Effector memory CD8-positive, alpha-beta T cell (primary cell): ENCODE measurements at regions not wholly inside any gene's neighbourhood (a gene's known extent, or its start where the extent isn't known, plus 50 kb on each side); places are given as distances from the start of the nearest gene placed in this dataset.

Experiments
- ATAC-seq: fragments of 150-1000 bp; cut with Tn5 transposase; replicated peaks from 2 replicates; pipeline ENCODE4 v1.10.0; 2021; ENCODE audit warnings: mild to moderate bottlenecking, moderate library complexity
- DNase-seq, 3 experiments: peaks; one replicate each; pipeline ENCODE4 v3.0.0; 2021
- H3K27ac Mint-ChIP-seq, 2 donors: one replicate each; pipeline ENCODE4 v1.8.0; 2022; ENCODE audit warnings: mild to moderate bottlenecking in 2 of 2, mixed read lengths in 2 of 2, moderate library complexity in 2 of 2
- H3K27me3 Mint-ChIP-seq, 2 donors: one replicate each; pipeline ENCODE4 v1.8.0; 2022; ENCODE audit warnings: mixed read lengths in 2 of 2
- H3K36me3 Mint-ChIP-seq: one replicate; pipeline ENCODE4 v1.8.0; 2022; ENCODE audit warnings: mild to moderate bottlenecking, moderate library complexity, mixed read lengths; ENCODE audit not compliant: insufficient read depth
- H3K4me1 Mint-ChIP-seq, 2 donors: one replicate each; pipeline ENCODE4 v1.8.0; 2022; ENCODE audit warnings: low read depth in 2 of 2, mixed read lengths in 2 of 2
- H3K4me3 Mint-ChIP-seq, 2 donors: one replicate each; pipeline ENCODE4 v1.8.0; 2022; ENCODE audit warnings: mild to moderate bottlenecking in 2 of 2, mixed read lengths in 2 of 2, moderate library complexity in 2 of 2
- H3K9me3 Mint-ChIP-seq, 2 donors: one replicate each; pipeline ENCODE4 v1.8.0; 2022; ENCODE audit warnings: mixed read lengths in 2 of 2

DNA sequence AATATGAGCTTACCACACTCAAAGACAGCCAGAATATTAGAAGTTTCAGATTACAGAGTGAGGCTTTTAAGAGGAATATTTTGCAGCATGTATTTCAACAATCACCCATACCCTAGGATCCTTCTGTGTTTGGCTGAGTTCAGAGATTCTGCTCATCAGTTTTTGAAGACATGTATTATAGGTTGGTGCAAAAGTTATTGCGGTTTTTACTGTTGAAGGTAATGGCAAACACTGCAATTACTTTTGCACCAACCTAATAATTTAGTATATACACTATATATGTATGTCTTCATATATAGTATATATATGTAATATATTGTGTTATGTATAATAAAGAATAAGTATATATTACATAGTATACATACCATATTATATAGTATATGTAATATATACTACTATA is 435.1 kb downstream of the IRS2 start:
- no peak overlapping the region for H3K4me3 Mint-ChIP-seq
- no peak for DNase-seq
- peaks cover 0 to 3% of the 10 kb centered on the region in 2 donors for H3K9me3 Mint-ChIP-seq
- ATAC-seq, result no peak
- no peak overlapping the region for H3K27ac Mint-ChIP-seq
- peaks cover 0 to 3% of the 10 kb centered on the region in 2 donors for H3K27me3 Mint-ChIP-seq
- no peaks in the 10 kb centered on the region for H3K36me3 Mint-ChIP-seq
- H3K4me1 Mint-ChIP-seq, result no peaks in the 10 kb centered on the region

DNA sequence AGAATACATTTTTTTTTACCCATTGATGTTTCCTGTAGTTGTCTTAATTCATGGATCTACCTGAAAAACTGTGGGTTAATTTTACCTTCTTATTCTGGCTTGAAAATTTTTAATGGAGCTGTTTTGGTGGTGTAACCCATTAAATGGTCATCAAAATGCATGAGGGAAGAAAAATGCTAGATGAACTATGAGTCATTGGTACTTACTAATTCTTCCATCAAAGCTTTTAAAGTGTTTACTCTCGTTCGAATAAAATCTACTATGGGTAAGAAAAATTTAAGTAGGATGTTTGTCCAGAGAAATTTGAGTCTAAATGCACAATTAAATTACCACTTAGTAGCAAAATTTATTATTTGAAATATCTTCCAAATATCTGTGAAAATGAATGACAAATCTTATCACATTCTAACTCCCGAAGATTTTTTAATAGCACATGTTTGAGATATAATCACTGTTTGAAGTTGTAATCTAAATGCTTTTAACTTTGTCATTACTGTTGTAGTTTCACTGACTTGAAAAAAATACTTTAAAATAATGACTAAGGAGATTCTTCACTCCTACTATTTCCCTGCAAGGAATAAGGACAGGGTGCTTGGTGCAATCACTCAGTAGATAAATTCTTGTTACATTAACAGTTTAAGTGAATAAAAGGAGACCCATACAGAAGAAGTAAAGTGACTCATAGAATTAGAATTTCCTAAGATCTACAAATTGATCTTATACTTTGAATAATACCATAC is 437.7 kb downstream of the IRS2 start:
- Mint-ChIP-seq H3K4me1 (no peaks in the 10 kb centered on the region), H3K4me3 (no peak overlapping the region), H3K36me3 (no peaks in the 10 kb centered on the region), H3K9me3 (peaks cover 4 to 5% of the 10 kb centered on the region in 2 donors), H3K27ac (no peak overlapping the region), H3K27me3 (peaks cover 0 to 10% of the 10 kb centered on the region in 2 donors)
- DNase-seq (no peak), ATAC-seq (no peak)

DNA sequence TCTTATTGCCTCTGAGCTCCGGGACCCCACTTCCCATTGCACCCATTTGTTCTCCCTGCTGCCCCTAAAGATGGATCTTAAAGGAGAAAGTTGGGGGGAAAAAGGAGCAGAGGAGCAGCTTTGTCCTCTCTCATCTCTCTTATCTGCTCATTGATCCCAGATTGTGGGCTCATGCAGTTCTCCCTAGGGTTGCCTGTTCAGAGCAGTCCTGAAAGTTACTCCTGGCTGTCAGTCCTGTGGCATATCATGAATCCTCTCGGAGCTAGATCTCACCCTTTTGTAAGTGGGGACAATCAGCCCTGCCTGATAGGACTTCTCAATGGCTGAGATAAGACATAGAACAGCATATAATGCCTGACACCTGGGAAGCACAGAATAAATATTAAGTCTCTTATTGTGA is 440.3 kb downstream of the IRS2 start:
- DNase-seq, result no peak
- ATAC-seq, result no peak
- H3K4me3 Mint-ChIP-seq, result no peak overlapping the region
- H3K9me3 Mint-ChIP-seq, result peaks cover 2 to 5% of the 10 kb centered on the region in 2 donors
- peaks cover 0 to 10% of the 10 kb centered on the region in 2 donors for H3K27me3 Mint-ChIP-seq
- H3K36me3 Mint-ChIP-seq, result no peaks in the 10 kb centered on the region
- H3K4me1 Mint-ChIP-seq, result no peaks in the 10 kb centered on the region
- no peak overlapping the region for H3K27ac Mint-ChIP-seq

DNA sequence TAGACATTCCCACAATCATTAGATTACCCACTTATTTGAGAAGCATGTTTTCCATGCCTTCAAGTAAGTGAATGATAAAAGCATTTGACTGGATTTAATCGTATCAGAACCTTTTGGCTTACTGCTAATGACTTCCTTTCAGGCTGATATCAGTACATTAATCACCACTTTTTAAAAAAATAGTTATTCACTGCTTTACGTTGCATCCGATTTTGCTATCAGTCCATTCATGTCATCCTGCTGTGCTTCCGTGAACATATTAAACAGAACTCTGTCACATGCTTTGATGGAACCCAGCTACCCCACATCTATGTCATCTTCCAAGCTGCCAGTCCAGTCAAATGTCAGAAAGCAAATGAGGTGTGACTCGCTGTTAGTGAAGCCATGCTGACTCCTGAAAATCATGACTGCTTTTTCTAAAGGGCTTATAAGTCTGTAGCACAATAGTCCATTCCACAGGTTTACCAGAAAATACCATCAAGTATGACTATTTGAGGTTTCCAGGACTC is 440.9 kb downstream of the IRS2 start:
- DNase-seq (no peak), ATAC-seq (no peak)
- peaks cover 0 to 10% of the 10 kb centered on the region in 2 donors for H3K27me3 Mint-ChIP-seq
- H3K4me3 Mint-ChIP-seq, result no peak overlapping the region
- H3K4me1 Mint-ChIP-seq, result no peaks in the 10 kb centered on the region
- H3K9me3 Mint-ChIP-seq, result peaks cover 2 to 5% of the 10 kb centered on the region in 2 donors
- H3K36me3 Mint-ChIP-seq, result no peaks in the 10 kb centered on the region
- H3K27ac Mint-ChIP-seq, result no peak overlapping the region

DNA sequence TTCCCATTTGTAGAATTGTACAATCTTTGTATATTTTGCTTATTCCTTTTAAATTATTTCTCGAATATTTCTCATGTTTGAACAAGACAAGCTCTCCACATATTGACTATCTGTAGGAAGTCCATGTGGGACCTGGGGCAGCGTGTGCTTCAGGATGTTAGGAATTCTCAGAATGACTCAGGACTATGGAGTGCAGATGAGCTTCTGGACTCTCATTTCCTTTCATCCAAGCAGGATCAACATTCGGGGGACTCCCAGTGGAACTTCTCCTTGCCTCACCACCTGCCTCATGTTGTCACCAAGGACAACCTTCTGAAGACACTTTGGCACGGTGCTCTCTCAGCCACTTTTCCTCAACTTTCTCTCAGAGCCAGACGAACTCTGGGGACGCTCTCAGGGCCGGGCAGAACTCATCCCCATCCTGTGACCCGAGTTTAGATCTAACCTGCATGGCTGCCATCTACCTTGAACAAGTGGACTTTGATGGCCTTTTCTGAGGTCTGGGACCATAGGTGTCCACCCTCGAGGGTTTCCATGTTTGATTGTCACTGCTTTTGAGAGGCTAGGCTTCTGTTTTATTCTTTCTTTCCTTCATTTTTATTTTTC is 441.7 kb downstream of the IRS2 start:
- Mint-ChIP-seq H3K27me3 (peaks cover 0 to 10% of the 10 kb centered on the region in 2 donors), H3K27ac (no peak overlapping the region), H3K9me3 (peaks cover 2 to 5% of the 10 kb centered on the region in 2 donors), H3K36me3 (no peaks in the 10 kb centered on the region), H3K4me3 (no peak overlapping the region), H3K4me1 (no peaks in the 10 kb centered on the region)
- DNase-seq (no peak), ATAC-seq (no peak)

DNA sequence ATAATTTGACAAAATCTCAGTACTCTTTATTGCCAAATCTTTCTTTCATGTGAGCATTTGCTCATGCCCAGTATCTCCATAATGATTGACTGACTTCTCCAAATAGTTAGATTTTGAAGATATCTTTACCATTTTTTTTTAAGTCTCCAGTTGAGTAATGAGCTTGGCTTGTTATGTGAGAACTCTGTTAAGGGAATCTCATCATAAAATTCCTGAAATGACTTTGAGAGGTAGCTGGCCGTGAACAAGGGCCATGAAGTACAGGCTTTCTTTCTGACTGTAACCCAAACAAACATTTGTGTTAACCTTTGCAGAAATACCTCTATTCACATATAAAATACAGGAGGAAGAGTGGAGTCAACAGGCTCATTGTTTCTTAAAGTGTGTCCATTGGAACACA is 449.7 kb downstream of the IRS2 start:
- DNase-seq (no peak), ATAC-seq (no peak)
- Mint-ChIP-seq H3K27me3 (no peaks in the 10 kb centered on the region), H3K36me3 (peaks cover 3% of the 10 kb centered on the region), H3K4me3 (no peak overlapping the region), H3K27ac (no peak overlapping the region), H3K9me3 (peaks cover 0 to 4% of the 10 kb centered on the region in 2 donors), H3K4me1 (no peaks in the 10 kb centered on the region)

DNA sequence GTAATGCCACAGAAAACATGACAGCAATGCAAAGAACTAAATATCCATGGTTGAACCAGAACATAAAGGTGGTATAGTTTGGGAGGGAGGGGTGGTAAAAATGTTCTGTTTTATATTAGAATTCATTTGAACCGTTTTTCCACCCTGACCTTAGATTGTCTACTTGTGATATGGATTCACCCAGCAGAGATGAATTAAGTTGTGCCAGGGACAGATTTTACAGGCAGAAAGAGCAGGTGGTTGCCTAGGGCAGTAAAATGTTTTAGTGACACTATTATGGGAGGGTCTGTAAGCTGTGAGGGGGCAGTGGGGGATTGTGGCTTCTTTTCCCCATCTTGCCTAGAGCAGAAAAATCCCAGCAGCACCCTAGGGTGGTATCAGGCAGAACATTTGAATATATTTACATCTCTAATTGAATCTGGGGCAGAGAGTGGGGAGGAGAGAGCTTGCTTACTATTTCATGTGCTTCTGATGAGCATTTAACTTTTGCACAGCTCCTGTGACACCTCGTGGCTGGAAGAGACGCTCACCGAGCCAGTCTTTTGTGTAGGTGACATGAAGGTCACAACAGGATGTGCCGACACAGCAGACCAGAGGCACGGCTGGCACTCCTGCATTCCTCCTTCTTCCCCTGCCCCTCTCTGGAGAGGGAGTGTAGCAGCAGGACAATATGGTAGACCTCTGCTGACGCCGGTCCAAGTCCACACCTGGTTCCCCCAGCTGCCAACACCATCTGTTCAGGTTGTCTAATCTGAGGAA is 452.3 kb downstream of the IRS2 start:
- Mint-ChIP-seq H3K36me3 (peaks cover 3% of the 10 kb centered on the region), H3K27ac (no peak overlapping the region), H3K4me3 (no peak overlapping the region), H3K4me1 (no peaks in the 10 kb centered on the region), H3K9me3 (peaks cover 0 to 6% of the 10 kb centered on the region in 2 donors), H3K27me3 (no peaks in the 10 kb centered on the region)
- ATAC-seq, result no peak
- DNase-seq, result no peak

DNA sequence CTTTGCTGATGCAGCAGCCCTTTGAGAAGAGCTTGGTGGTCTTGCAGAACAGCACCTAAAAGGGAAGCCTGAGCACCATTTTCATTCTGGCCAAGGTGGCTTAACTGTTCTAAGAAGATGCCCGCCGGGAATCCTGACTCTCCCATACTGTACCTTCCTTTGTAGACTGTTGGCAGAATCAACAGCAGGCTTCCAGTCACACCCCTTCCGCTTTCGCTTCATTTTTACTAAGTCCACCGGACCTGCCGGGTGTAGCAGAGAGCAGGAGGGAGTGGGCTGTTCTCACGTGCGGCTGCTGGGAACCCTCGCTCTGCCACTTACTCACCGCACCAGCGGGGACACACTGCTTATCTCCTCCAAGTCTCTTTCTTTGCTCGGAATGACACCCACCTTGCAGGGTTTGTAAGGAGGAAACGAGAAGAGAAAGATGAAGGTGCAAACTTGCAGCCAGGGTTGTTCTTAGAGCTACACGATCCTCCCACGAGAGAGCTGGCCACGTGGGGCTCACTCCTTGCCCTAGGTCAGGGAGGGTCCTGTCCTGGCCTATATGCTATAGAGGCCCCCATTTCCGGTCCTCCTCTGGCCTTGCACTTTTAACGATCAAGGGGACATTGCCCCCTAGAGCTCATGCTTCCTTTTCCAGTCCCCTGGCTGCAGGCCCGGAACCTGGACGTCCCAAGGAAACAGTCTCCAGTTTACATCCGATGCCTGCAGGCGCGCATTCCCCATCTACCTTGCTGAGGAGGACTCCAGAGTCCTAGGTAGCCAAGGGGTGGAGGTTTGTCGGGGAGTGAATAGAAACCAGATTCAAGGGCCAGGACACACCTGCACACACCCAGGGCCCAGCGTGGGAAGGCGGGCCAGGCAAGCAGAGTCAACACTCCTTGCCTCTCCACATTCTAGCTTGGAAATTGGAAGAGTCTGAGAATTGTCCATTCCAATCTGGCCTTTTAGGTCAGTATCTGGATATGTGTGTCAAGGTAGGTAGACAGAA is 453.6 kb downstream of the IRS2 start:
- no peak for DNase-seq
- H3K4me1 Mint-ChIP-seq, result no peaks in the 10 kb centered on the region
- H3K9me3 Mint-ChIP-seq, result peaks cover 0 to 6% of the 10 kb centered on the region in 2 donors
- ATAC-seq, result no peak
- no peak overlapping the region for H3K27ac Mint-ChIP-seq
- H3K27me3 Mint-ChIP-seq, result no peaks in the 10 kb centered on the region
- peaks cover 3% of the 10 kb centered on the region for H3K36me3 Mint-ChIP-seq
- H3K4me3 Mint-ChIP-seq, result no peak overlapping the region

DNA sequence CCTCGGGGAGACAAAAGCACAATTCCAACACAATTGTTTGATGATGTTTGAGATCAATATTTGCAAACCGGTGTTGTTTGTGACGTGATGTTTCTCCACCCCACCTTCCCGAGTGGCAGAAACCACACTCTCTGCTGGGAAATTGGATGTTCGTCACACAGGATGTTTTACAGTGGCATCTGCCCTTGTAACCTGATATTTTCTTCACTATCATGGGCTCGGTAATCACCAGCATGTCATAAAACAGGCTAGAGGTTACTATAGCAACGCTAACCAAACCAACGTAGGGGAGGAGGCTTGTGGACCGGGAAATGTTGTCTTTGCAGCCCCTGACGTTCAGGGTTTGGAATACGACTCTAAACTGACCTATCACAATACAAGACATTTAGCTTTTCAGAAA is 454.5 kb downstream of the IRS2 start:
- H3K4me3 Mint-ChIP-seq, result no peak overlapping the region
- peaks cover 3% of the 10 kb centered on the region for H3K36me3 Mint-ChIP-seq
- DNase-seq (no peak), ATAC-seq (no peak)
- H3K4me1 Mint-ChIP-seq, result no peaks in the 10 kb centered on the region
- H3K27ac Mint-ChIP-seq, result no peak overlapping the region
- peaks cover 0 to 6% of the 10 kb centered on the region in 2 donors for H3K9me3 Mint-ChIP-seq
- H3K27me3 Mint-ChIP-seq, result no peaks in the 10 kb centered on the region

DNA sequence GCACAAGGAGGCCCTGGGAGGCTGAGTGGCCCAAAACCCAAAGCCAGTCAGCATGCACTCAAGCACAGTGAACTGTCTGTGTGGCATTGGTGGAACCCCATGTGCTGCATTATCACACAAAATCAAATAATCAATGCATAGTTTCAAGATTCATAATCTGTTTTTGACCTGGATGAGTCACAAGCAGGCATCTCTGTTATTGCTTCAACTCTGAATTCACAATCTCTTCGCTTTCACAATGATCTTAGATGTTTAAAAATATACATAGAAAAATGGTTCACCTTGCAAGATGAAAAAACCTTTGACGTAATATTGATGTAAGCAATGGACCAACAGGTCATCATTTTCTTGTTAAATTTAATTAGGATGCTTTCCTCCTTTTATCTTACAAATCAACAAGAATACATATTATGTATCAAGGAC is 455.4 kb downstream of the IRS2 start:
- no peaks in the 10 kb centered on the region for H3K4me1 Mint-ChIP-seq
- no peaks in the 10 kb centered on the region for H3K27me3 Mint-ChIP-seq
- H3K4me3 Mint-ChIP-seq, result no peak overlapping the region
- no peak overlapping the region for H3K27ac Mint-ChIP-seq
- no peak for DNase-seq
- H3K9me3 Mint-ChIP-seq, result peaks cover 0 to 6% of the 10 kb centered on the region in 2 donors
- no peak for ATAC-seq
- peaks cover 3% of the 10 kb centered on the region for H3K36me3 Mint-ChIP-seq

DNA sequence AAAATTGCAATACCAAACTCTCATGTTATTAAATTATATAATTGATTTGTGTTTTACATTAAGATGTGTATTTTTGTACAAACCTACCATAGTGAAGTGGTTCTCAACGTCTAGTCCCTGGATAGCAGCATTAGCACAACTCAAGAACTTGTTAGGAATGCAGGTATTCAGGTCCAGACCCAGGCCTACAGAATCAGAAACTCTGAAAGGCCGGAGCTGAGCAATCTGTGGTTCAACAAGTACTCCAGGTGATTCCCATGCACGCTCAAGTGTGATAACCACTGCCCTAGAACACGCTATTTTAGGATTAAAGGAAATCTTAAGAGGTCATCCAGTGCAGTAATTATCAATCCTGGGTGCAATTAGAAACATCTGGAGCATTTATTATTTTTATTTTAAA is 456.3 kb downstream of the IRS2 start:
- no peak for DNase-seq
- no peak overlapping the region for H3K4me3 Mint-ChIP-seq

DNA sequence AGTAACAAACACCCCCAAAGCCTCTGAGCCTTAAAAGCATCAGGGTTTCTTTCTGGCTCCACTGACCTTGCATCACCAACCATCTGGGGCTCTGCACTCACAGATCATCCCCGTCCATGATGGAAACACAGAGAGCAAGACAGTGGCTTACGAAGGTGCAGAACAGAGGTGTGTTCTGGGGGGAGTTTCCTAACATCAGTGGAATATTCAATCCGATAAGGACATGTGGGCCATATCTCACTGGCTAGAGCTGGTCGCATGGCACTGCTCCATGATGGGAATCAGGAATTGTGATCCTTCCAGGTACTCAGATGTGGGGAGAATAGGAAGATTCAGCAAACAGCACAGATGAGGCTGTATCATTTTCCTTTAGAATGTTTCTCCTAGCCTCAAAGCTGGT is 457.2 kb downstream of the IRS2 start:
- DNase-seq (no peak), ATAC-seq (no peak)
- H3K4me1 Mint-ChIP-seq, result no peaks in the 10 kb centered on the region
- H3K27ac Mint-ChIP-seq, result no peak overlapping the region
- peaks cover 0 to 6% of the 10 kb centered on the region in 2 donors for H3K9me3 Mint-ChIP-seq
- H3K27me3 Mint-ChIP-seq, result no peaks in the 10 kb centered on the region
- H3K36me3 Mint-ChIP-seq, result peaks cover 3% of the 10 kb centered on the region
- no peak overlapping the region for H3K4me3 Mint-ChIP-seq

More for the DNA sequence above, 456.3 kb downstream of the IRS2 start:
- Mint-ChIP-seq H3K27me3 (no peaks in the 10 kb centered on the region), H3K36me3 (peaks cover 3% of the 10 kb centered on the region), H3K9me3 (peaks cover 0 to 6% of the 10 kb centered on the region in 2 donors), H3K27ac (no peak overlapping the region), H3K4me1 (no peaks in the 10 kb centered on the region)
- ATAC-seq, result no peak

DNA sequence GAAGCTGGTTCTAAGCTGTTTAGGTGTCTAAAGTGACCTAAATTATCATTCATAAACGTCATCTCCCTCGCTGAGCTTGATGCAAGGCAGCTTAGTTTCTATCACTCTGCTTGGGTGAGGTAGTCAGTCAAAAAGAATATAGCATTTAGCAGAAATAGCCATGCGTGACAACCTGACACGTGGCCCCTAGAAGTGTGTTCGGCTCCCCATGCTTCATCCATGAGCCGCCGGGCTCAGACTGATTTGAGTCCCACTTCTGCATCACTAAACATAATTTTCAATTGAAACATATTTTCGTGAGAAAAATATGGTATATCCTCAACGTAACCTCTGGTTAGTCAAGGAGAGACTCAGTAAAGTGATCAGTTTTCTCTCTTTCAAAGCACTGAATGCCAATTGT is 459.8 kb downstream of the IRS2 start:
- Mint-ChIP-seq H3K4me3 (no peak overlapping the region), H3K9me3 (peaks cover 0 to 2% of the 10 kb centered on the region in 2 donors), H3K4me1 (no peaks in the 10 kb centered on the region), H3K27me3 (no peaks in the 10 kb centered on the region), H3K27ac (no peak overlapping the region), H3K36me3 (no peaks in the 10 kb centered on the region)
- ATAC-seq, result no peak
- no peak for DNase-seq
